IMR-90 (cell line): ENCODE measurements at regions not wholly inside any gene's neighbourhood (a gene's known extent, or its start where the extent isn't known, plus 50 kb on each side); places are given as distances from the start of the nearest gene placed in this dataset.

Source experiments
- CEBPB ChIP-seq: IDR thresholded peaks from 2 replicates; pipeline ENCODE4 v1.6.1; 2012; ENCODE audit warnings: low read depth, low read length, improper control_type of control experiment
- FOS ChIP-seq: fragments of 150-350 bp; IDR thresholded peaks from 2 replicates; pipeline ENCODE4 v1.6.1; 2016; ENCODE audit warnings: low read depth, low read length
- MAFK ChIP-seq: IDR thresholded peaks from 2 replicates; pipeline ENCODE4 v1.6.1; 2012; ENCODE audit warnings: low read depth, low read length, improper control_type of control experiment
- MAZ ChIP-seq: IDR thresholded peaks from 2 replicates; pipeline ENCODE4 v1.6.1; 2012; ENCODE audit warnings: low read depth, mild to moderate bottlenecking, low read length, improper control_type of control experiment, moderate library complexity, borderline replicate concordance
- MXI1 ChIP-seq: IDR thresholded peaks from 2 replicates; pipeline ENCODE4 v1.6.1; 2012; ENCODE audit warnings: low read depth, mild to moderate bottlenecking, low read length, moderate library complexity, borderline replicate concordance
- POLR2A ChIP-seq: IDR thresholded peaks from 2 replicates; pipeline ENCODE4 v1.6.1; 2012; ENCODE audit warnings: mild to moderate bottlenecking, low read depth, low read length
- RAD21 ChIP-seq: IDR thresholded peaks from 2 replicates; pipeline ENCODE4 v1.6.1; 2012; ENCODE audit warnings: low read length, improper control_type of control experiment
- RCOR1 ChIP-seq: IDR thresholded peaks from 2 replicates; pipeline ENCODE4 v1.6.1; 2012; ENCODE audit warnings: mild to moderate bottlenecking, low read length, improper control_type of control experiment; ENCODE audit not compliant: insufficient replicate concordance
- RFX5 ChIP-seq: IDR thresholded peaks from 2 replicates; pipeline ENCODE4 v1.8.0; 2012; ENCODE audit warnings: low read depth, mild to moderate bottlenecking, low read length, moderate library complexity
- TF ChIP-seq, protein P1 (sequence below): conservative IDR thresholded peaks from 2 replicates; pipeline ENCODE4 v1.5.1; 2012; ENCODE audit warnings: mild to moderate bottlenecking, low read depth, low read length, improper control_type of control experiment
- TF ChIP-seq, protein P2 (sequence below): fragments of 150-350 bp; IDR thresholded peaks from 2 replicates; pipeline ENCODE4 v1.6.1; 2016; ENCODE audit warnings: low read depth, mild to moderate bottlenecking, low read length, moderate library complexity, borderline replicate concordance
- TF ChIP-seq, protein P3 (sequence below): fragments of 150-350 bp; IDR thresholded peaks from 2 replicates; pipeline ENCODE4 v1.6.1; 2017; ENCODE audit warnings: mild to moderate bottlenecking, antibody characterized with exemption, low read length, low read depth

DNA sequence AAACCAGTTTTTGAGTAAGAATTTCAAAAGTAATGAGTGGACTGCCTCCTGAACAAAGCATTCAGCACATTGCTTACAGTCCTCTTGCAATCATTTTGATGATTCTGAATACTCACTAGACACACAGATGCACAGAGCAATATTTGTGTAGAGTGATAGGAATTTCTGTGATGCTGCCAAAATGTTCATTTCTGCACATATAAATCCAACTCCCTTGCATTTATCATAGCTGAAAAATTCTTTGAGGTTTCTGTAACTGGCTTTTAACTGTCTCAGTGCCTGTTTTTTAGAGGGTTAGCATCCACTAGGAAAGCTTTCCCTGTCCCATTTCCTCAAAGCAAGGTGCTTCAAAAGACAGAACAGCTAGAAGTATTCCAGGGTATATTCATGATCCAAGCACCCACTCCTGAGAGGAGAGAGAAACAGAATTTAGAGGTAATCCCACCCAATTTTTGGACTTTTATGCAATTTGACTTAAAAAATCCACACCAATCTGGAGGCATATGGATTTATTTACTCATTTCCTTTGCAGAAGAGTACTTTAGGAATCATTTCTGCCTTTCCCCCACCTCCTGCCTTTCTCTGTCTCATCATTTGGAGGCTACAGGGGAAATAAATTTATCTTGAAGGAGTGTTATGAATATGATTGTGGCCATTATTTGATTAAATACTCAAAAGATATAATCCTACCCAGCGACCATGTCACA is 234.5 kb upstream of the SLIT2 start:
- TF ChIP-seq MAZ (no peak), CEBPB (no peak), POLR2A (no peak), RCOR1 (no peak), RFX5 (no peak), MXI1 (no peak), RAD21 (no peak), MAFK (no peak), FOS (no peak)
- TF ChIP-seq, protein P1, sequence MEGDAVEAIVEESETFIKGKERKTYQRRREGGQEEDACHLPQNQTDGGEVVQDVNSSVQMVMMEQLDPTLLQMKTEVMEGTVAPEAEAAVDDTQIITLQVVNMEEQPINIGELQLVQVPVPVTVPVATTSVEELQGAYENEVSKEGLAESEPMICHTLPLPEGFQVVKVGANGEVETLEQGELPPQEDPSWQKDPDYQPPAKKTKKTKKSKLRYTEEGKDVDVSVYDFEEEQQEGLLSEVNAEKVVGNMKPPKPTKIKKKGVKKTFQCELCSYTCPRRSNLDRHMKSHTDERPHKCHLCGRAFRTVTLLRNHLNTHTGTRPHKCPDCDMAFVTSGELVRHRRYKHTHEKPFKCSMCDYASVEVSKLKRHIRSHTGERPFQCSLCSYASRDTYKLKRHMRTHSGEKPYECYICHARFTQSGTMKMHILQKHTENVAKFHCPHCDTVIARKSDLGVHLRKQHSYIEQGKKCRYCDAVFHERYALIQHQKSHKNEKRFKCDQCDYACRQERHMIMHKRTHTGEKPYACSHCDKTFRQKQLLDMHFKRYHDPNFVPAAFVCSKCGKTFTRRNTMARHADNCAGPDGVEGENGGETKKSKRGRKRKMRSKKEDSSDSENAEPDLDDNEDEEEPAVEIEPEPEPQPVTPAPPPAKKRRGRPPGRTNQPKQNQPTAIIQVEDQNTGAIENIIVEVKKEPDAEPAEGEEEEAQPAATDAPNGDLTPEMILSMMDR = no peak
- TF ChIP-seq, protein P2, sequence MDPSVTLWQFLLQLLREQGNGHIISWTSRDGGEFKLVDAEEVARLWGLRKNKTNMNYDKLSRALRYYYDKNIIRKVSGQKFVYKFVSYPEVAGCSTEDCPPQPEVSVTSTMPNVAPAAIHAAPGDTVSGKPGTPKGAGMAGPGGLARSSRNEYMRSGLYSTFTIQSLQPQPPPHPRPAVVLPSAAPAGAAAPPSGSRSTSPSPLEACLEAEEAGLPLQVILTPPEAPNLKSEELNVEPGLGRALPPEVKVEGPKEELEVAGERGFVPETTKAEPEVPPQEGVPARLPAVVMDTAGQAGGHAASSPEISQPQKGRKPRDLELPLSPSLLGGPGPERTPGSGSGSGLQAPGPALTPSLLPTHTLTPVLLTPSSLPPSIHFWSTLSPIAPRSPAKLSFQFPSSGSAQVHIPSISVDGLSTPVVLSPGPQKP = no peak
- TF ChIP-seq, protein P3, sequence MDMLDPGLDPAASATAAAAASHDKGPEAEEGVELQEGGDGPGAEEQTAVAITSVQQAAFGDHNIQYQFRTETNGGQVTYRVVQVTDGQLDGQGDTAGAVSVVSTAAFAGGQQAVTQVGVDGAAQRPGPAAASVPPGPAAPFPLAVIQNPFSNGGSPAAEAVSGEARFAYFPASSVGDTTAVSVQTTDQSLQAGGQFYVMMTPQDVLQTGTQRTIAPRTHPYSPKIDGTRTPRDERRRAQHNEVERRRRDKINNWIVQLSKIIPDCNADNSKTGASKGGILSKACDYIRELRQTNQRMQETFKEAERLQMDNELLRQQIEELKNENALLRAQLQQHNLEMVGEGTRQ = no peak
